CD4-positive, alpha-beta memory T cell (primary cell): ENCODE measurements at regions not wholly inside any gene's neighbourhood (a gene's known extent, or its start where the extent isn't known, plus 50 kb on each side); places are given as distances from the start of the nearest gene placed in this dataset.

Source experiments
- CTCF ChIA-PET: fragments of 350-600 bp; sonication (Branson Sonifier 250); formaldehyde crosslinking; loops from one replicate; lab custom pipeline; 2021; ENCODE audit warnings: inconsistent platforms; ENCODE audit not compliant: partially characterized antibody; lab: Charles Lee
- POLR2A ChIA-PET: fragments of 350-600 bp; sonication (Branson Sonifier 250); formaldehyde crosslinking; loops from one replicate; lab custom pipeline; 2021; ENCODE audit not compliant: partially characterized antibody; lab: Charles Lee
- DNase-seq, 5 donors: peaks; one replicate each; pipeline versions ENCODE4 v3.0.0 to v3.0.0-alpha.2; 2020 to 2022; ENCODE audit warnings: mixed read lengths in 1 of 5
- H3K27ac ChIP-seq: one replicate; pipeline ENCODE4 v1.7.0; 2013; ENCODE audit warnings: low read depth, low read length
- H3K27me3 ChIP-seq: 2 replicates; pipeline ENCODE4 v1.7.0; 2013; ENCODE audit warnings: mild to moderate bottlenecking, low read length, moderate library complexity; ENCODE audit not compliant: insufficient read depth
- H3K36me3 ChIP-seq: 2 replicates; pipeline ENCODE4 v1.7.0; 2013; ENCODE audit warnings: mild to moderate bottlenecking, low read length, moderate library complexity; ENCODE audit not compliant: insufficient read depth
- H3K4me1 ChIP-seq: 2 replicates; pipeline ENCODE4 v1.7.0; 2013; ENCODE audit warnings: mild to moderate bottlenecking, low read length, moderate library complexity; ENCODE audit not compliant: insufficient read depth
- H3K4me3 ChIP-seq, 2 donors: one replicate each; pipeline ENCODE4 v1.7.0; 2013; ENCODE audit warnings: low read length in 2 of 2, mild to moderate bottlenecking in 1 of 2
- H3K9me3 ChIP-seq, 2 donors: one replicate each; pipeline ENCODE4 v1.7.0; 2013; ENCODE audit warnings: low read length in 2 of 2, control low read depth in 1 of 2; ENCODE audit not compliant: control insufficient read depth in 1 of 2
- H3K27ac Mint-ChIP-seq, 7 donors: one replicate each; pipeline ENCODE4 v1.8.0; 2020 to 2021; ENCODE audit warnings: mixed read lengths in 7 of 7, mild to moderate bottlenecking in 6 of 7, inconsistent platforms in 3 of 7, moderate library complexity in 3 of 7
- H3K27me3 Mint-ChIP-seq, 2 donors: one replicate each; pipeline ENCODE4 v1.8.0; 2020 to 2021; ENCODE audit warnings: mixed read lengths in 2 of 2
- H3K36me3 Mint-ChIP-seq, 2 donors: one replicate each; pipeline ENCODE4 v1.8.0; 2020 to 2021; ENCODE audit warnings: mixed read lengths in 2 of 2, inconsistent platforms in 1 of 2, mild to moderate bottlenecking in 1 of 2
- H3K4me1 Mint-ChIP-seq, 4 donors: one replicate each; pipeline ENCODE4 v1.8.0; 2020 to 2021; ENCODE audit warnings: mixed read lengths in 4 of 4, mild to moderate bottlenecking in 1 of 4
- H3K4me3 Mint-ChIP-seq, 8 donors: one replicate each; pipeline ENCODE4 v1.8.0; 2020 to 2021; ENCODE audit warnings: mixed read lengths in 8 of 8, mild to moderate bottlenecking in 7 of 8, moderate library complexity in 6 of 8, inconsistent platforms in 3 of 8
- H3K9me3 Mint-ChIP-seq, 8 donors: one replicate each; pipeline ENCODE4 v1.8.0; 2020 to 2021; ENCODE audit warnings: mixed read lengths in 8 of 8, mild to moderate bottlenecking in 5 of 8, inconsistent platforms in 3 of 8, moderate library complexity in 1 of 8
- intact Hi-C: fragments of 100-400 bp; cut with micrococcal nuclease; formaldehyde crosslinking; loops from one replicate; pipeline ENCODE4 v1.15.1; 2023

DNA sequence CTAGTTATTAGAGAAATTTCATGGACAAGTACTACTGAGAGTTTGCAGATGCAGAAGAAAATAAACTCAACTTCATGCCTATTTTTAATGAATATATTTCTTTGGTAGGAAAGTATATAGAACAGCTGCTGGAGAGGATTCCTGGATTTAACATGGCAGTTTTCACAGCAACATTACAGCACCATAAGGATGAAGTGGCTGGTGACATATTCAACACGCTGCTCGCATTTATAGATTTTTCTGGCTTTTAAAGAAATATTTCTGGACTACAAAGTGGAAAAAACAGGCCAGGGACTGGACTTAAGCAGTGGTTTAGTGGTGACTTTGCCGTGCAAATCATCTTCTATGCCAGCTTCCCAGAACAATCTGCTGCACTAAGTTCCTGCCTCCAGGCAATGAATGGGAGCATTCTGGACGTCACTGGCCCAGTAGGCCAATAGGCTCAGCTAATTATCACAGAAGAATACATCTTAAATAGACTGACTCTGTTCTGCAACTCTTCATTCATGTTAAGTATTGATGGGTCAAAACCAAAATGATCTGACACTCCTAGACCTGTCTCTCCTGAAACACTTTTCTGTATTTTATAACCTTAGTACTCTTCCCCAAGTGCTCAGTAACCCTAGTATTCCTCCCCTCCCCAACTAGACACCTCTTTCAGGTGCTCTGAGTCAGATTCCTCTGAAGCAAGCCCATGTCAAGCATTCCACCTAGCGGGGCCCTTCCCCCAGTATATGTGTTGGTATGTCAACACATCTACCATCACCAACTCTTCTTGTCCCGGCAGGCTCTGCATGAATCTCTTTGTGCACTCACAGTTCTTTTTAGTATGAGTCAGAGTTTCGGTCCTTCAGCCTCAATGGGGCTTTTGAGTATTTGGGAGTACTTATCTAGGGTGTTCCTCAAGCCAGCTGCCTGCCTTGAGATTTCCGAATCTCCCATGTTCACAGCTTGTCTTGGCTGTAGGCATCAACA lies 625.5 kb downstream of the CHSY3 start:
- H3K27me3 Mint-ChIP-seq: peaks cover 0 to 4% of the 10 kb centered on the region in 2 donors
- intact Hi-C loops: no loop called here
- H3K4me1 Mint-ChIP-seq: no peaks in the 10 kb centered on the region
- H3K9me3 Mint-ChIP-seq: peaks cover 0 to 3% (median under 1%) of the 10 kb centered on the region in 8 donors
- no peak overlapping the region for H3K4me3 Mint-ChIP-seq
- no peaks in the 10 kb centered on the region for H3K36me3 Mint-ChIP-seq
- ChIA-PET POLR2A (no interaction called here), CTCF (no interaction called here)
- Histone ChIP-seq H3K4me3 (no peak overlapping the region), H3K27ac (no peak overlapping the region), H3K9me3 (no peaks in the 10 kb centered on the region), H3K36me3 (no peaks in the 10 kb centered on the region), H3K27me3 (no peaks in the 10 kb centered on the region), H3K4me1 (no peaks in the 10 kb centered on the region)
- no peak overlapping the region for H3K27ac Mint-ChIP-seq
- no peak for DNase-seq

DNA sequence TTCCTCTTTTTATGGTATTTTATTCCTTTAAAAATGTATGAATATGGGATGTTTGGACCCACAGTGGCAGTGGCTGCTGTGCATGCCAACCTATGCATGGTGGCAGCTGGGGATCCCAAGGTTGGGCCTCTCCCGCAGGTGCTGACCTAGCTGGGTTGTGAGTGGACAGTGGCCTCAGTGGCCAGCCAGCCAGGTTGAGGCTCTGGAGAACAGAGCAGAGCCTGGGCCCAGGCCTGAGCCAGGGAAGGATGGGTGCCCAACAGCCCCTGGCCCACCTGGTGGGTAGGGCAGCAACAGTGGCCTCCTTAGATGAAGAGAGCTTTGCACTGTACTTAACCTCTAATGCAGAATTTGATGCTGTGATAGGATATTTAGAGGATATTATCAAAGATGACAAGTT lies 624.8 kb downstream of the CHSY3 start:
- Histone ChIP-seq H3K27ac (no peak overlapping the region), H3K9me3 (no peaks in the 10 kb centered on the region), H3K36me3 (no peaks in the 10 kb centered on the region), H3K4me3 (no peak overlapping the region), H3K27me3 (no peaks in the 10 kb centered on the region), H3K4me1 (no peaks in the 10 kb centered on the region)
- peaks cover 0 to 3% (median under 1%) of the 10 kb centered on the region in 8 donors for H3K9me3 Mint-ChIP-seq
- intact Hi-C loops: no loop called here
- H3K27me3 Mint-ChIP-seq: peaks cover 0 to 4% of the 10 kb centered on the region in 2 donors
- POLR2A ChIA-PET: no interaction called here
- DNase-seq: no peak
- CTCF ChIA-PET: no interaction called here
- no peaks in the 10 kb centered on the region for H3K4me1 Mint-ChIP-seq
- H3K4me3 Mint-ChIP-seq: no peak overlapping the region
- H3K36me3 Mint-ChIP-seq: no peaks in the 10 kb centered on the region
- no peak overlapping the region for H3K27ac Mint-ChIP-seq

- Mint-ChIP-seq H3K36me3 (no peaks in the 10 kb centered on the region), H3K27me3 (peaks cover 0 to 4% of the 10 kb centered on the region in 2 donors), H3K9me3 (peaks cover 0 to 3% (median under 1%) of the 10 kb centered on the region in 8 donors), H3K4me3 (no peak overlapping the region), H3K27ac (no peak overlapping the region), H3K4me1 (no peaks in the 10 kb centered on the region)
- CTCF ChIA-PET: no interaction called here
- no peaks in the 10 kb centered on the region for H3K36me3 ChIP-seq
- POLR2A ChIA-PET: no interaction called here
- DNase-seq: no peak
- H3K27me3 ChIP-seq: no peaks in the 10 kb centered on the region
- H3K9me3 ChIP-seq: no peaks in the 10 kb centered on the region
- H3K4me1 ChIP-seq: no peaks in the 10 kb centered on the region
- intact Hi-C loops: no loop called here
- H3K27ac ChIP-seq: no peak overlapping the region
- H3K4me3 ChIP-seq: no peak overlapping the region
Observed at GRCh38 chr5:130528474-130528873, 624.2 kb downstream of the CHSY3 start.

- H3K36me3 ChIP-seq: no peaks in the 10 kb centered on the region
- H3K4me1 ChIP-seq: no peaks in the 10 kb centered on the region
- Mint-ChIP-seq H3K9me3 (peaks cover 0 to 3% (median 2%) of the 10 kb centered on the region in 8 donors), H3K27me3 (peaks cover 1 to 5% of the 10 kb centered on the region in 2 donors), H3K4me1 (no peaks in the 10 kb centered on the region), H3K4me3 (no peak overlapping the region), H3K27ac (no peak overlapping the region), H3K36me3 (no peaks in the 10 kb centered on the region)
- H3K27me3 ChIP-seq: no peaks in the 10 kb centered on the region
- H3K9me3 ChIP-seq: no peaks in the 10 kb centered on the region
- POLR2A ChIA-PET: no interaction called here
- H3K4me3 ChIP-seq: no peak overlapping the region
- H3K27ac ChIP-seq: no peak overlapping the region
- CTCF ChIA-PET: no interaction called here
- DNase-seq: no peak
- intact Hi-C loops: no loop called here
Observed at GRCh38 chr5:130526708-130527107, 622.4 kb downstream of the CHSY3 start.

- Mint-ChIP-seq H3K4me1 (no peaks in the 10 kb centered on the region), H3K4me3 (no peak overlapping the region), H3K36me3 (no peaks in the 10 kb centered on the region), H3K9me3 (peaks cover 4 to 42% (median 21%) of the 10 kb centered on the region in 8 donors), H3K27me3 (peaks cover 3 to 5% of the 10 kb centered on the region in 2 donors), H3K27ac (no peak overlapping the region)
- H3K4me3 ChIP-seq: no peak overlapping the region
- no peaks in the 10 kb centered on the region for H3K27me3 ChIP-seq
- ChIA-PET CTCF (no interaction called here), POLR2A (no interaction called here)
- H3K27ac ChIP-seq: no peak overlapping the region
- no peak for DNase-seq
- intact Hi-C loops: no loop called here
- no peaks in the 10 kb centered on the region for H3K9me3 ChIP-seq
- H3K36me3 ChIP-seq: no peaks in the 10 kb centered on the region
- no peaks in the 10 kb centered on the region for H3K4me1 ChIP-seq
Observed at GRCh38 chr5:130520211-130520610, 615.9 kb downstream of the CHSY3 start.

- no peak for DNase-seq
- Histone ChIP-seq H3K4me1 (no peaks in the 10 kb centered on the region), H3K27ac (no peak overlapping the region), H3K4me3 (no peak overlapping the region), H3K9me3 (no peaks in the 10 kb centered on the region), H3K27me3 (no peaks in the 10 kb centered on the region), H3K36me3 (no peaks in the 10 kb centered on the region)
- CTCF ChIA-PET: no interaction called here
- POLR2A ChIA-PET: no interaction called here
- no peak overlapping the region for H3K4me3 Mint-ChIP-seq
- H3K9me3 Mint-ChIP-seq: peaks cover 4 to 38% (median 22%) of the 10 kb centered on the region in 8 donors
- H3K36me3 Mint-ChIP-seq: no peaks in the 10 kb centered on the region
- no peaks in the 10 kb centered on the region for H3K4me1 Mint-ChIP-seq
- intact Hi-C loops: no loop called here
- H3K27me3 Mint-ChIP-seq: no peaks in the 10 kb centered on the region
- H3K27ac Mint-ChIP-seq: no peak overlapping the region
Observed at GRCh38 chr5:130514984-130515690, 610.9 kb downstream of the CHSY3 start.

DNA sequence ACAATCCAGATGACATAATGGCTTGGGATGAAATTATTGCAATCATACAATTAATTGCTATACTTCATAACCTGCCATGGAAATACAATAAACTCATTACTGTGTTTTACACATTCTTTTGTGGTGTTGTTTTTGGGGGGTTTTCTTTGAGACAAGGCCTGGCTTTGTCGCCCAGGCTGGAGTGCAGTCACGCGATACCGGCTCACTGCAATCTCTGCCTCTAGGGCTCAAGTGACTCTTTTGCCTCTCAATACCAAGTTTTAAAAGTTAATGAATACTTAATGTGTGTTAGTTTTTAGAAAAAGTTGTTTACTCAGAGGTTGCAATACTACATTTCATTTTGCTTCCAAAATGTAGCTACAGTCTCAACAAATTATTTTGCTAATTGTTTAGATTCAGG lies 598.4 kb downstream of the CHSY3 start:
- H3K9me3 ChIP-seq: no peaks in the 10 kb centered on the region
- H3K36me3 ChIP-seq: no peaks in the 10 kb centered on the region
- no peaks in the 10 kb centered on the region for H3K27me3 ChIP-seq
- Mint-ChIP-seq H3K9me3 (peaks cover 0 to 3% (median 0%) of the 10 kb centered on the region in 8 donors), H3K4me1 (no peaks in the 10 kb centered on the region), H3K27me3 (no peaks in the 10 kb centered on the region), H3K4me3 (no peak overlapping the region), H3K36me3 (no peaks in the 10 kb centered on the region), H3K27ac (no peak overlapping the region)
- CTCF ChIA-PET: no interaction called here
- POLR2A ChIA-PET: no interaction called here
- DNase-seq: no peak
- intact Hi-C loops: no loop called here
- H3K4me1 ChIP-seq: no peaks in the 10 kb centered on the region
- H3K4me3 ChIP-seq: no peak overlapping the region
- no peak overlapping the region for H3K27ac ChIP-seq
